Neural cell (in vitro differentiated cells): ENCODE measurements at regions not wholly inside any gene's neighbourhood (a gene's known extent, or its start where the extent isn't known, plus 50 kb on each side); places are given as distances from the start of the nearest gene placed in this dataset.

ENCODE experiments used
- H2AFZ ChIP-seq: fragments of 200-600, 300-800 bp; sonication (generic), shearing (Covaris generic); 2 replicates; pipeline ENCODE4 v1.6.0; 2014; ENCODE audit warnings: low read depth, mild to moderate bottlenecking, antibody characterized with exemption, low read length, moderate library complexity
- H3F3A ChIP-seq: fragments of 200-600 bp; shearing (Covaris generic); 2 replicates; pipeline ENCODE4 v1.6.1; 2016; ENCODE audit warnings: mild to moderate bottlenecking, moderate library complexity, mixed read lengths, antibody characterized with exemption, low read length; ENCODE audit not compliant: insufficient read depth, poor library complexity, severe bottlenecking
- H3K27ac ChIP-seq: fragments of 200-600, 300-800 bp; sonication (generic), shearing (Covaris generic); 2 replicates; pipeline ENCODE4 v1.5.1; 2014; ENCODE audit warnings: mild to moderate bottlenecking, low read length, moderate library complexity
- H3K27me3 ChIP-seq: fragments of 300-800, 200-600 bp; sonication (generic), shearing (Covaris generic); 2 replicates; pipeline ENCODE4 v1.6.0; 2014; ENCODE audit warnings: mild to moderate bottlenecking, low read depth, low read length, moderate library complexity; ENCODE audit not compliant: insufficient read depth
- H3K36me3 ChIP-seq: fragments of 300-800, 200-600 bp; sonication (generic), shearing (Covaris generic); 2 replicates; pipeline ENCODE4 v1.5.1; 2014; ENCODE audit warnings: mild to moderate bottlenecking, antibody characterized with exemption, low read length, moderate library complexity; ENCODE audit not compliant: insufficient read depth
- H3K4me2 ChIP-seq: fragments of 300-800, 200-600 bp; sonication (generic), shearing (Covaris generic); 2 replicates; pipeline ENCODE4 v1.6.0; 2014; ENCODE audit warnings: mild to moderate bottlenecking, low read length
- H3K4me3 ChIP-seq: fragments of 300-800, 200-600 bp; sonication (generic), shearing (Covaris generic); 2 replicates; pipeline ENCODE4 v1.5.1; 2014; ENCODE audit warnings: mild to moderate bottlenecking, low read length, moderate library complexity
- H3K79me2 ChIP-seq: fragments of 200-600 bp; shearing (Covaris generic); replicated peaks from 2 replicates; pipeline ENCODE4 v1.6.0; 2014; ENCODE audit warnings: mild to moderate bottlenecking, low read length, moderate library complexity; ENCODE audit not compliant: insufficient read depth
- H3K9ac ChIP-seq: fragments of 300-800, 200-600 bp; sonication (generic), shearing (Covaris generic); 2 replicates; pipeline ENCODE4 v1.6.1; 2016; ENCODE audit warnings: mild to moderate bottlenecking, low read length, mixed read lengths
- H3K9me2 ChIP-seq: fragments of 200-600 bp; shearing (Covaris generic); 2 replicates; pipeline ENCODE4 v1.6.1; 2016; ENCODE audit warnings: mild to moderate bottlenecking, low read length, mixed read lengths; ENCODE audit not compliant: insufficient read depth
- H3K9me3 ChIP-seq: fragments of 200-600, 300-800 bp; sonication (generic), shearing (Covaris generic); 2 replicates; pipeline ENCODE4 v1.6.1; 2016; ENCODE audit warnings: mild to moderate bottlenecking, mixed run types, low read length, moderate library complexity, mixed read lengths
- H4K20me1 ChIP-seq: fragments of 200-600 bp; shearing (Covaris generic); 2 replicates; pipeline ENCODE4 v1.6.1; 2016; ENCODE audit warnings: mild to moderate bottlenecking, mixed run types; ENCODE audit not compliant: insufficient read depth
- EP300 ChIP-seq: fragments of 450-650 bp; conservative IDR thresholded peaks from 2 replicates; pipeline ENCODE4 v1.6.1; 2014; ENCODE audit warnings: antibody characterized with exemption, mild to moderate bottlenecking, moderate library complexity; ENCODE audit not compliant: poor library complexity, severe bottlenecking
- EZH2 ChIP-seq: fragments of 200-600, 300-800 bp; shearing (Covaris generic), sonication (generic); IDR thresholded peaks from 2 replicates; pipeline ENCODE4 v1.6.1; 2014; ENCODE audit warnings: antibody characterized with exemption, low read length, borderline replicate concordance, mild to moderate bottlenecking; ENCODE audit not compliant: insufficient read depth, poor library complexity, severe bottlenecking
- MXI1 ChIP-seq: fragments of 450-650 bp; conservative IDR thresholded peaks from 2 replicates; pipeline ENCODE4 v1.6.1; 2014; ENCODE audit warnings: antibody characterized with exemption, mild to moderate bottlenecking; ENCODE audit not compliant: poor library complexity, severe bottlenecking
- POLR2AphosphoS5 ChIP-seq: IDR thresholded peaks from 2 replicates; pipeline ENCODE4 v1.6.1; 2012
- RAD21 ChIP-seq: fragments of 450-650 bp; conservative IDR thresholded peaks from 2 replicates; pipeline ENCODE4 v1.6.1; 2014; ENCODE audit warnings: antibody characterized with exemption, mild to moderate bottlenecking, moderate library complexity
- SMC3 ChIP-seq: fragments of 450-650 bp; conservative IDR thresholded peaks from 2 replicates; pipeline ENCODE4 v1.6.1; 2014; ENCODE audit warnings: antibody characterized with exemption, mild to moderate bottlenecking, moderate library complexity; ENCODE audit not compliant: poor library complexity
- TAF1 ChIP-seq: IDR thresholded peaks from 2 replicates; pipeline ENCODE4 v1.6.1; 2012; ENCODE audit warnings: low read depth
- TF ChIP-seq, protein P1 (sequence below): IDR thresholded peaks from 2 replicates; pipeline ENCODE4 v1.6.1; 2012; ENCODE audit warnings: borderline replicate concordance
- TF ChIP-seq, protein P2 (sequence below): fragments of 450-650 bp; IDR thresholded peaks from 2 replicates; pipeline ENCODE4 v1.5.1; 2014; ENCODE audit warnings: antibody characterized with exemption, mild to moderate bottlenecking, moderate library complexity; ENCODE audit not compliant: poor library complexity, severe bottlenecking

- Histone ChIP-seq H3K79me2 (no peaks in the 10 kb centered on the region), H3K4me3 (no peak overlapping the region), H3K27me3 (no peaks in the 10 kb centered on the region), H3F3A (no peaks in the 10 kb centered on the region), H2AFZ (no peak overlapping the region), H3K36me3 (no peaks in the 10 kb centered on the region), H3K9me3 (no peaks in the 10 kb centered on the region), H3K27ac (no peak overlapping the region), H3K9me2 (no peaks in the 10 kb centered on the region), H4K20me1 (no peaks in the 10 kb centered on the region), H3K9ac (no peak overlapping the region), H3K4me2 (no peak overlapping the region)
- TF ChIP-seq TAF1 = no peak
- TF ChIP-seq, protein P1, sequence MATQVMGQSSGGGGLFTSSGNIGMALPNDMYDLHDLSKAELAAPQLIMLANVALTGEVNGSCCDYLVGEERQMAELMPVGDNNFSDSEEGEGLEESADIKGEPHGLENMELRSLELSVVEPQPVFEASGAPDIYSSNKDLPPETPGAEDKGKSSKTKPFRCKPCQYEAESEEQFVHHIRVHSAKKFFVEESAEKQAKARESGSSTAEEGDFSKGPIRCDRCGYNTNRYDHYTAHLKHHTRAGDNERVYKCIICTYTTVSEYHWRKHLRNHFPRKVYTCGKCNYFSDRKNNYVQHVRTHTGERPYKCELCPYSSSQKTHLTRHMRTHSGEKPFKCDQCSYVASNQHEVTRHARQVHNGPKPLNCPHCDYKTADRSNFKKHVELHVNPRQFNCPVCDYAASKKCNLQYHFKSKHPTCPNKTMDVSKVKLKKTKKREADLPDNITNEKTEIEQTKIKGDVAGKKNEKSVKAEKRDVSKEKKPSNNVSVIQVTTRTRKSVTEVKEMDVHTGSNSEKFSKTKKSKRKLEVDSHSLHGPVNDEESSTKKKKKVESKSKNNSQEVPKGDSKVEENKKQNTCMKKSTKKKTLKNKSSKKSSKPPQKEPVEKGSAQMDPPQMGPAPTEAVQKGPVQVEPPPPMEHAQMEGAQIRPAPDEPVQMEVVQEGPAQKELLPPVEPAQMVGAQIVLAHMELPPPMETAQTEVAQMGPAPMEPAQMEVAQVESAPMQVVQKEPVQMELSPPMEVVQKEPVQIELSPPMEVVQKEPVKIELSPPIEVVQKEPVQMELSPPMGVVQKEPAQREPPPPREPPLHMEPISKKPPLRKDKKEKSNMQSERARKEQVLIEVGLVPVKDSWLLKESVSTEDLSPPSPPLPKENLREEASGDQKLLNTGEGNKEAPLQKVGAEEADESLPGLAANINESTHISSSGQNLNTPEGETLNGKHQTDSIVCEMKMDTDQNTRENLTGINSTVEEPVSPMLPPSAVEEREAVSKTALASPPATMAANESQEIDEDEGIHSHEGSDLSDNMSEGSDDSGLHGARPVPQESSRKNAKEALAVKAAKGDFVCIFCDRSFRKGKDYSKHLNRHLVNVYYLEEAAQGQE = no peak
These were observed 282.5 kb upstream of the ADARB2 start for GRCh38 chr10:2019803-2020202.

DNA sequence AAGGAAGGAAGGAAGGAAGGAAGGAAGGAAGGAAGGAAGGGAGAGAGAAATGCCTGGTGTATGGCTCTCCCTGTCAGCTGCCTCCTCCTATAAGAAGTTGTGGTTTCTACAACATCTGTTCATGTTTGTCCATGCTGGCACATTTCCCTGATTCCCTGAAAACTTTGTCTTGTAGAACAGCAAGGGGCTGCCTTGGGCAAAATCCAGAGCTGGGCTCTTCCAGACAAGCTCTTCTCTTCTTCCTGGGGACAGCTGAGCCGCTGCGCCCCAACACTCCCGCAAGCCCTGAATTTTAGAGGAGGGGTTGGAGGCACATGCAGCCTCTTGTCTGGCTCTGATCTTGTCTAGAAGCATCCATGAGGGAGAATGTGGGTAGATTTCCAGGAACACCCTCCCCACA lies 282.0 kb upstream of the ADARB2 start:
- no peak overlapping the region for H3K27ac ChIP-seq
- no peak overlapping the region for H3K9ac ChIP-seq
- H2AFZ ChIP-seq = no peak overlapping the region
- H3K4me3 ChIP-seq = no peak overlapping the region
- TF ChIP-seq EZH2 (no peak), MXI1 (no peak), EP300 (no peak), SMC3 (no peak), POLR2AphosphoS5 (no peak), RAD21 (no peak), TAF1 (no peak)
- TF ChIP-seq, protein P1 = no peak
- TF ChIP-seq, protein P2, sequence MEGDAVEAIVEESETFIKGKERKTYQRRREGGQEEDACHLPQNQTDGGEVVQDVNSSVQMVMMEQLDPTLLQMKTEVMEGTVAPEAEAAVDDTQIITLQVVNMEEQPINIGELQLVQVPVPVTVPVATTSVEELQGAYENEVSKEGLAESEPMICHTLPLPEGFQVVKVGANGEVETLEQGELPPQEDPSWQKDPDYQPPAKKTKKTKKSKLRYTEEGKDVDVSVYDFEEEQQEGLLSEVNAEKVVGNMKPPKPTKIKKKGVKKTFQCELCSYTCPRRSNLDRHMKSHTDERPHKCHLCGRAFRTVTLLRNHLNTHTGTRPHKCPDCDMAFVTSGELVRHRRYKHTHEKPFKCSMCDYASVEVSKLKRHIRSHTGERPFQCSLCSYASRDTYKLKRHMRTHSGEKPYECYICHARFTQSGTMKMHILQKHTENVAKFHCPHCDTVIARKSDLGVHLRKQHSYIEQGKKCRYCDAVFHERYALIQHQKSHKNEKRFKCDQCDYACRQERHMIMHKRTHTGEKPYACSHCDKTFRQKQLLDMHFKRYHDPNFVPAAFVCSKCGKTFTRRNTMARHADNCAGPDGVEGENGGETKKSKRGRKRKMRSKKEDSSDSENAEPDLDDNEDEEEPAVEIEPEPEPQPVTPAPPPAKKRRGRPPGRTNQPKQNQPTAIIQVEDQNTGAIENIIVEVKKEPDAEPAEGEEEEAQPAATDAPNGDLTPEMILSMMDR = no peak
- no peaks in the 10 kb centered on the region for H4K20me1 ChIP-seq
- H3K27me3 ChIP-seq = no peaks in the 10 kb centered on the region
- no peaks in the 10 kb centered on the region for H3K79me2 ChIP-seq
- no peaks in the 10 kb centered on the region for H3K9me2 ChIP-seq
- H3K4me2 ChIP-seq = no peak overlapping the region
- no peaks in the 10 kb centered on the region for H3K36me3 ChIP-seq
- no peaks in the 10 kb centered on the region for H3F3A ChIP-seq
- H3K9me3 ChIP-seq = no peaks in the 10 kb centered on the region
